ENCODE measurements at regions not wholly inside any gene's neighbourhood (a gene's known extent, or its start where the extent isn't known, plus 50 kb on each side); places are given as distances from the start of the nearest gene placed in this dataset.

DNA sequence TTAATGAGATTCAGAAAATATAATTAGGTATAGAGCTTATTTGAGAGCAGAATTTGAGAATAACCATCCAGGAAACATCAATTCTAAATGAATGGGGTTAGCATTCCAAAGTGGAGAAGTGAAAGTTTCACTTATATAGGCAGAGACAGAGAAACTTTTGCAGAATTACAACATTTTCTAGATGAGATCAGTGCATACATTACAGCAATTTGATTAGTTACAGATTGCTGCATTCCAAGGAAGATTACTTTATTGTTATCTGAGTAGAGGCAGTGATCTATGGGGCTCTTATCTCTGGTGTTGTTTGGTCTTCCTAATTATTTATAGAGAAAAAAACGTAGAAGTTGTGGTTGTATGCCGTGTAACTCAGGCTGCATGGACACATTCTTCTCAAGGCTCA lies 373.8 kb upstream of the SYT4 start:
- no peak for TF ChIP-seq POLR2AphosphoS5 (IDR thresholded peaks at IDR 0.05)
- TF ChIP-seq, protein P1, sequence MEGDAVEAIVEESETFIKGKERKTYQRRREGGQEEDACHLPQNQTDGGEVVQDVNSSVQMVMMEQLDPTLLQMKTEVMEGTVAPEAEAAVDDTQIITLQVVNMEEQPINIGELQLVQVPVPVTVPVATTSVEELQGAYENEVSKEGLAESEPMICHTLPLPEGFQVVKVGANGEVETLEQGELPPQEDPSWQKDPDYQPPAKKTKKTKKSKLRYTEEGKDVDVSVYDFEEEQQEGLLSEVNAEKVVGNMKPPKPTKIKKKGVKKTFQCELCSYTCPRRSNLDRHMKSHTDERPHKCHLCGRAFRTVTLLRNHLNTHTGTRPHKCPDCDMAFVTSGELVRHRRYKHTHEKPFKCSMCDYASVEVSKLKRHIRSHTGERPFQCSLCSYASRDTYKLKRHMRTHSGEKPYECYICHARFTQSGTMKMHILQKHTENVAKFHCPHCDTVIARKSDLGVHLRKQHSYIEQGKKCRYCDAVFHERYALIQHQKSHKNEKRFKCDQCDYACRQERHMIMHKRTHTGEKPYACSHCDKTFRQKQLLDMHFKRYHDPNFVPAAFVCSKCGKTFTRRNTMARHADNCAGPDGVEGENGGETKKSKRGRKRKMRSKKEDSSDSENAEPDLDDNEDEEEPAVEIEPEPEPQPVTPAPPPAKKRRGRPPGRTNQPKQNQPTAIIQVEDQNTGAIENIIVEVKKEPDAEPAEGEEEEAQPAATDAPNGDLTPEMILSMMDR (IDR thresholded peaks at IDR 0.05), result no peak
- no peak for TF ChIP-seq POLR2A (IDR thresholded peaks at IDR 0.05)
- TF ChIP-seq EP300 (IDR thresholded peaks at IDR 0.05), result no peak
